Neural cell (in vitro differentiated cells): ENCODE measurements at regions not wholly inside any gene's neighbourhood (a gene's known extent, or its start where the extent isn't known, plus 50 kb on each side); places are given as distances from the start of the nearest gene placed in this dataset.

ENCODE experiments used
- EP300 ChIP-seq: fragments of 450-650 bp; conservative IDR thresholded peaks from 2 replicates; pipeline ENCODE4 v1.6.1; 2014; ENCODE audit warnings: antibody characterized with exemption, mild to moderate bottlenecking, moderate library complexity; ENCODE audit not compliant: poor library complexity, severe bottlenecking
- EZH2 ChIP-seq: fragments of 200-600, 300-800 bp; shearing (Covaris generic), sonication (generic); IDR thresholded peaks from 2 replicates; pipeline ENCODE4 v1.6.1; 2014; ENCODE audit warnings: antibody characterized with exemption, low read length, borderline replicate concordance, mild to moderate bottlenecking; ENCODE audit not compliant: insufficient read depth, poor library complexity, severe bottlenecking
- MXI1 ChIP-seq: fragments of 450-650 bp; conservative IDR thresholded peaks from 2 replicates; pipeline ENCODE4 v1.6.1; 2014; ENCODE audit warnings: antibody characterized with exemption, mild to moderate bottlenecking; ENCODE audit not compliant: poor library complexity, severe bottlenecking
- POLR2AphosphoS5 ChIP-seq: IDR thresholded peaks from 2 replicates; pipeline ENCODE4 v1.6.1; 2012
- RAD21 ChIP-seq: fragments of 450-650 bp; conservative IDR thresholded peaks from 2 replicates; pipeline ENCODE4 v1.6.1; 2014; ENCODE audit warnings: antibody characterized with exemption, mild to moderate bottlenecking, moderate library complexity
- SMC3 ChIP-seq: fragments of 450-650 bp; conservative IDR thresholded peaks from 2 replicates; pipeline ENCODE4 v1.6.1; 2014; ENCODE audit warnings: antibody characterized with exemption, mild to moderate bottlenecking, moderate library complexity; ENCODE audit not compliant: poor library complexity
- TF ChIP-seq, protein P1 (sequence below): fragments of 450-650 bp; IDR thresholded peaks from 2 replicates; pipeline ENCODE4 v1.5.1; 2014; ENCODE audit warnings: antibody characterized with exemption, mild to moderate bottlenecking, moderate library complexity; ENCODE audit not compliant: poor library complexity, severe bottlenecking
- TF ChIP-seq, protein P2 (sequence below): IDR thresholded peaks from 2 replicates; pipeline ENCODE4 v1.6.1; 2012; ENCODE audit warnings: borderline replicate concordance

DNA sequence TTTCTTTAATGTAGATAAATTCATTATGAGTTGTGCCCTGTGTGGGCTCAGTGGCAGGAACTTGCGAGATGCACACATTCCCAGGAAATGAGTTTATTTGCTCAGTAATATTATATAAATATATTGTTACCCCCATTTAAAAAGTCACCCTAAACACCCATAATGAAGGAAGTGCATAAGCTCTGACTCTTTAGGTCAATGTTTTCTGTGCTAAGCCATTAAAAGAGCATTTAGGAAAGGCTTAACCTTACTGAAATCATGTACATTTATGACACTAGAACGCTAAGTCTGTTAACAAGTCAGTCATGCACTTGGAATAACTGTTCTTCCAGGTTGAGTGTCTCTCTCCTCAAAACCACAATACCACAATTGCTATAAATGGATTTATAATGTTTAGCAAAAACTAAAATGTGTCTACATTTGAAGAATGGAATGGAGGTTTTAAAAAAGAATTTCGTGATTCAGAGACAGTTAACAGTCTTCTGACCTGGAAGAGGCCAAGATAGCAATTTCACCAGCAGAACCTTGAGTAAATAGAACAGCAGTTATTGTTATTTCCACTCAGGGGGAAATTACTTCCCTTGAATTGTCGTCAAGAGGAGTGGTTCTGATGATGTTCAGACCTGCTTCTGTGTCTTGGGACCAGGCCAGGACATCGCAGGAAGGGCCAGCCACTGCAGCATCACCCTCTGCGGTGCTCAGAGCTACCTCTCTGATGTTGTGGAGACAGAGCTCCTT lies 91.1 kb upstream of the VEGFC start:
- TF ChIP-seq, protein P1, sequence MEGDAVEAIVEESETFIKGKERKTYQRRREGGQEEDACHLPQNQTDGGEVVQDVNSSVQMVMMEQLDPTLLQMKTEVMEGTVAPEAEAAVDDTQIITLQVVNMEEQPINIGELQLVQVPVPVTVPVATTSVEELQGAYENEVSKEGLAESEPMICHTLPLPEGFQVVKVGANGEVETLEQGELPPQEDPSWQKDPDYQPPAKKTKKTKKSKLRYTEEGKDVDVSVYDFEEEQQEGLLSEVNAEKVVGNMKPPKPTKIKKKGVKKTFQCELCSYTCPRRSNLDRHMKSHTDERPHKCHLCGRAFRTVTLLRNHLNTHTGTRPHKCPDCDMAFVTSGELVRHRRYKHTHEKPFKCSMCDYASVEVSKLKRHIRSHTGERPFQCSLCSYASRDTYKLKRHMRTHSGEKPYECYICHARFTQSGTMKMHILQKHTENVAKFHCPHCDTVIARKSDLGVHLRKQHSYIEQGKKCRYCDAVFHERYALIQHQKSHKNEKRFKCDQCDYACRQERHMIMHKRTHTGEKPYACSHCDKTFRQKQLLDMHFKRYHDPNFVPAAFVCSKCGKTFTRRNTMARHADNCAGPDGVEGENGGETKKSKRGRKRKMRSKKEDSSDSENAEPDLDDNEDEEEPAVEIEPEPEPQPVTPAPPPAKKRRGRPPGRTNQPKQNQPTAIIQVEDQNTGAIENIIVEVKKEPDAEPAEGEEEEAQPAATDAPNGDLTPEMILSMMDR: no peak
- TF ChIP-seq EZH2 (no peak), POLR2AphosphoS5 (no peak), SMC3 (no peak), EP300 (no peak), RAD21 (no peak), MXI1 (no peak)
- TF ChIP-seq, protein P2, sequence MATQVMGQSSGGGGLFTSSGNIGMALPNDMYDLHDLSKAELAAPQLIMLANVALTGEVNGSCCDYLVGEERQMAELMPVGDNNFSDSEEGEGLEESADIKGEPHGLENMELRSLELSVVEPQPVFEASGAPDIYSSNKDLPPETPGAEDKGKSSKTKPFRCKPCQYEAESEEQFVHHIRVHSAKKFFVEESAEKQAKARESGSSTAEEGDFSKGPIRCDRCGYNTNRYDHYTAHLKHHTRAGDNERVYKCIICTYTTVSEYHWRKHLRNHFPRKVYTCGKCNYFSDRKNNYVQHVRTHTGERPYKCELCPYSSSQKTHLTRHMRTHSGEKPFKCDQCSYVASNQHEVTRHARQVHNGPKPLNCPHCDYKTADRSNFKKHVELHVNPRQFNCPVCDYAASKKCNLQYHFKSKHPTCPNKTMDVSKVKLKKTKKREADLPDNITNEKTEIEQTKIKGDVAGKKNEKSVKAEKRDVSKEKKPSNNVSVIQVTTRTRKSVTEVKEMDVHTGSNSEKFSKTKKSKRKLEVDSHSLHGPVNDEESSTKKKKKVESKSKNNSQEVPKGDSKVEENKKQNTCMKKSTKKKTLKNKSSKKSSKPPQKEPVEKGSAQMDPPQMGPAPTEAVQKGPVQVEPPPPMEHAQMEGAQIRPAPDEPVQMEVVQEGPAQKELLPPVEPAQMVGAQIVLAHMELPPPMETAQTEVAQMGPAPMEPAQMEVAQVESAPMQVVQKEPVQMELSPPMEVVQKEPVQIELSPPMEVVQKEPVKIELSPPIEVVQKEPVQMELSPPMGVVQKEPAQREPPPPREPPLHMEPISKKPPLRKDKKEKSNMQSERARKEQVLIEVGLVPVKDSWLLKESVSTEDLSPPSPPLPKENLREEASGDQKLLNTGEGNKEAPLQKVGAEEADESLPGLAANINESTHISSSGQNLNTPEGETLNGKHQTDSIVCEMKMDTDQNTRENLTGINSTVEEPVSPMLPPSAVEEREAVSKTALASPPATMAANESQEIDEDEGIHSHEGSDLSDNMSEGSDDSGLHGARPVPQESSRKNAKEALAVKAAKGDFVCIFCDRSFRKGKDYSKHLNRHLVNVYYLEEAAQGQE: no peak
